CD4-positive, alpha-beta T cell (primary cell): ENCODE measurements at regions not wholly inside any gene's neighbourhood (a gene's known extent, or its start where the extent isn't known, plus 50 kb on each side); places are given as distances from the start of the nearest gene placed in this dataset.

Source experiments
- ATAC-seq: fragments of 200-7000 bp; cut with Tn5 transposase; one replicate; pipeline ENCODE4 v1.10.0; 2022; ENCODE audit warnings: mild to moderate bottlenecking; ENCODE audit not compliant: poor library complexity
- CTCF ChIA-PET: fragments of 350-600 bp; sonication (Branson Sonifier 250); formaldehyde crosslinking; loops from one replicate; lab custom pipeline; 2021; ENCODE audit warnings: antibody characterized with exemption, inconsistent platforms; lab: Charles Lee
- POLR2A ChIA-PET: fragments of 350-600 bp; sonication (Branson Sonifier 250); formaldehyde crosslinking; loops from one replicate; lab custom pipeline; 2021; ENCODE audit warnings: antibody characterized with exemption, inconsistent platforms; lab: Charles Lee
- DNase-seq, 14 experiments: peaks; one replicate each; pipeline ENCODE4 v3.0.0-alpha.2; 2013 to 2020; ENCODE audit warnings: mixed read lengths in 2 of 14
- H3K27ac ChIP-seq, 2 donors: one replicate each; pipeline versions ENCODE4 v1.5.1 to v1.7.0; 2013; ENCODE audit warnings: low read length in 2 of 2, low read depth in 1 of 2, mild to moderate bottlenecking in 1 of 2
- H3K27me3 ChIP-seq, 2 experiments: 1 replicate in 1 of 2; 2 replicates in 1 of 2; pipeline versions ENCODE4 v1.6.1 to v1.7.0; 2013; ENCODE audit warnings: low read length in 2 of 2, control low read depth in 1 of 2, mild to moderate bottlenecking in 1 of 2, moderate library complexity in 1 of 2; ENCODE audit not compliant: insufficient read depth in 2 of 2, control insufficient read depth in 1 of 2
- H3K36me3 ChIP-seq: one replicate; pipeline ENCODE4 v1.6.1; 2013; ENCODE audit warnings: low read length, control low read depth; ENCODE audit not compliant: insufficient read depth
- H3K4me1 ChIP-seq: one replicate; pipeline ENCODE4 v1.6.1; 2013; ENCODE audit warnings: low read length, control low read depth; ENCODE audit not compliant: insufficient read depth
- H3K4me3 ChIP-seq: one replicate; pipeline ENCODE4 v1.5.1; 2013; ENCODE audit warnings: mild to moderate bottlenecking, low read length, moderate library complexity
- H3K9me3 ChIP-seq, 2 experiments: 1 replicate in 1 of 2; 2 replicates in 1 of 2; pipeline versions ENCODE4 v1.6.1 to v1.7.0; 2013; ENCODE audit warnings: low read length in 2 of 2, mild to moderate bottlenecking in 2 of 2, control low read depth in 1 of 2, moderate library complexity in 1 of 2; ENCODE audit not compliant: control insufficient read depth in 1 of 2, insufficient read depth in 1 of 2
- H3K27ac Mint-ChIP-seq: one replicate; pipeline ENCODE4 v1.8.0; 2020; ENCODE audit warnings: mixed read lengths
- H3K27me3 Mint-ChIP-seq: one replicate; pipeline ENCODE4 v1.8.0; 2021; ENCODE audit warnings: mixed read lengths
- H3K36me3 Mint-ChIP-seq: one replicate; pipeline ENCODE4 v1.8.0; 2021; ENCODE audit warnings: low read depth, mixed read lengths
- H3K4me1 Mint-ChIP-seq: one replicate; pipeline ENCODE4 v1.8.0; 2021; ENCODE audit warnings: low read depth, mixed read lengths
- H3K4me3 Mint-ChIP-seq: one replicate; pipeline ENCODE4 v1.8.0; 2020; ENCODE audit warnings: mild to moderate bottlenecking, mixed read lengths
- H3K9me3 Mint-ChIP-seq: one replicate; pipeline ENCODE4 v1.8.0; 2020; ENCODE audit warnings: mixed read lengths
- CTCF ChIP-seq: fragments of 200-600 bp; IDR thresholded peaks from one replicate; pipeline ENCODE4 v1.8.0; 2022; ENCODE audit warnings: antibody characterized with exemption, mild to moderate bottlenecking
- intact Hi-C, 2 experiments: fragments of 100-400 bp; cut with DNase I in 1 of 2; cut with micrococcal nuclease in 1 of 2; formaldehyde crosslinking; loops; one replicate each; pipeline versions ENCODE4 v1.15.1 to v1.9.0; 2023 to 2025; cut with DNase I, micrococcal nuclease

- H3K4me1 ChIP-seq: no peaks in the 10 kb centered on the region
- no peak for TF ChIP-seq CTCF
- H3K36me3 ChIP-seq: no peaks in the 10 kb centered on the region
- no peaks in the 10 kb centered on the region for H3K36me3 Mint-ChIP-seq
- H3K4me1 Mint-ChIP-seq: no peaks in the 10 kb centered on the region
- ChIA-PET CTCF (no interaction called here), POLR2A (no interaction called here)
- DNase-seq: no peak
- ATAC-seq: no peak
- no peaks in the 10 kb centered on the region for H3K27me3 ChIP-seq
- no peaks in the 10 kb centered on the region for H3K9me3 Mint-ChIP-seq
- H3K4me3 ChIP-seq: no peak overlapping the region
- H3K27me3 Mint-ChIP-seq: peaks cover 10% of the 10 kb centered on the region
- H3K27ac Mint-ChIP-seq: no peak overlapping the region
- intact Hi-C loops: no loop called here
- no peaks in the 10 kb centered on the region for H3K9me3 ChIP-seq
- no peak overlapping the region for H3K27ac ChIP-seq
- H3K4me3 Mint-ChIP-seq: no peak overlapping the region
These were observed 203.6 kb upstream of the ADRA1B start for GRCh38 chr5:159712672-159713071.

GRCh38 chr5:159713254-159713653 lies 203.0 kb upstream of the ADRA1B start:
- peaks cover 12% of the 10 kb centered on the region for H3K27me3 Mint-ChIP-seq
- DNase-seq: no peak
- Histone ChIP-seq H3K9me3 (no peaks in the 10 kb centered on the region), H3K4me1 (no peaks in the 10 kb centered on the region), H3K36me3 (no peaks in the 10 kb centered on the region), H3K27ac (no peak overlapping the region), H3K27me3 (no peaks in the 10 kb centered on the region), H3K4me3 (no peak overlapping the region)
- no peak overlapping the region for H3K4me3 Mint-ChIP-seq
- H3K4me1 Mint-ChIP-seq: no peaks in the 10 kb centered on the region
- ATAC-seq: no peak
- CTCF ChIA-PET: no interaction called here
- intact Hi-C loops: no loop called here
- no peaks in the 10 kb centered on the region for H3K36me3 Mint-ChIP-seq
- POLR2A ChIA-PET: no interaction called here
- TF ChIP-seq CTCF: no peak
- no peaks in the 10 kb centered on the region for H3K9me3 Mint-ChIP-seq
- no peak overlapping the region for H3K27ac Mint-ChIP-seq

GRCh38 chr5:159713773-159714172 lies 202.5 kb upstream of the ADRA1B start:
- Mint-ChIP-seq H3K9me3 (no peaks in the 10 kb centered on the region), H3K27me3 (peaks cover 12% of the 10 kb centered on the region), H3K4me3 (no peak overlapping the region), H3K27ac (no peak overlapping the region), H3K36me3 (no peaks in the 10 kb centered on the region), H3K4me1 (no peaks in the 10 kb centered on the region)
- no peak for ATAC-seq
- Histone ChIP-seq H3K27me3 (no peaks in the 10 kb centered on the region), H3K27ac (no peak overlapping the region), H3K4me1 (no peaks in the 10 kb centered on the region), H3K4me3 (no peak overlapping the region), H3K36me3 (no peaks in the 10 kb centered on the region), H3K9me3 (no peaks in the 10 kb centered on the region)
- CTCF ChIA-PET: no interaction called here
- POLR2A ChIA-PET: no interaction called here
- intact Hi-C loops: no loop called here
- DNase-seq: no peak
- TF ChIP-seq CTCF: no peak
